OCI-LY1 (cell line): ENCODE measurements at regions not wholly inside any gene's neighbourhood (a gene's known extent, or its start where the extent isn't known, plus 50 kb on each side); places are given as distances from the start of the nearest gene placed in this dataset.

Experiments
- CTCF ChIP-seq: fragments of 200-600 bp; sonication (generic), shearing (Covaris generic); IDR thresholded peaks from 2 replicates; pipeline ENCODE4 v1.5.1; 2017; ENCODE audit warnings: mild to moderate bottlenecking, antibody characterized with exemption, low read length, moderate library complexity, mixed read lengths
- EZH2 ChIP-seq: fragments of 200-600 bp; sonication (generic), shearing (Covaris generic); IDR thresholded peaks from 2 replicates; pipeline ENCODE4 v1.8.0; 2017; ENCODE audit warnings: borderline replicate concordance, mixed run types, mild to moderate bottlenecking, antibody characterized with exemption, low read length, moderate library complexity, mixed read lengths

GRCh38 chr12:69046920-69047319 lies 113.9 kb upstream of the CPM start:
- TF ChIP-seq EZH2 (no peak), CTCF (no peak)
